ENCODE measurements at regions not wholly inside any gene's neighbourhood (a gene's known extent, or its start where the extent isn't known, plus 50 kb on each side); places are given as distances from the start of the nearest gene placed in this dataset.

DNA sequence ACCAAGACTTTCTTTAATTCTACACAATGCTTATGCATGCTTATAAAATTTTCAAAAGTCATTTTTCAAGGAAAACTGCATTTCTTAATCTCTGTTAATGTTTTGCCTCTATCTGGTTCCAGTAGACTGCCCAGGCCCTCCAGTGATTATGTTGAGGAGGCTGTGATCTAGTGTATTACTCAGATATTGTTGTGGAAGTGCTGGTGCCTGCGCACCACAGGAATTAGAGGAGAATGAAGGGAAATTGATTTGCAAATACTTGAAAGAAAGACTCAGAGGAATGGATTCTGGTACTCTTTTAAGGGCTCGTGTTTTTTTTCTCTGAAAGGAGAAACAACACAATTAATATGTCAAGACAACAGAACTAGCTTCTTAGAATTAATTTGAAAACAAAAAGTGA is 1015.1 kb downstream of the RPA4 start:
- TF ChIP-seq, protein P1, sequence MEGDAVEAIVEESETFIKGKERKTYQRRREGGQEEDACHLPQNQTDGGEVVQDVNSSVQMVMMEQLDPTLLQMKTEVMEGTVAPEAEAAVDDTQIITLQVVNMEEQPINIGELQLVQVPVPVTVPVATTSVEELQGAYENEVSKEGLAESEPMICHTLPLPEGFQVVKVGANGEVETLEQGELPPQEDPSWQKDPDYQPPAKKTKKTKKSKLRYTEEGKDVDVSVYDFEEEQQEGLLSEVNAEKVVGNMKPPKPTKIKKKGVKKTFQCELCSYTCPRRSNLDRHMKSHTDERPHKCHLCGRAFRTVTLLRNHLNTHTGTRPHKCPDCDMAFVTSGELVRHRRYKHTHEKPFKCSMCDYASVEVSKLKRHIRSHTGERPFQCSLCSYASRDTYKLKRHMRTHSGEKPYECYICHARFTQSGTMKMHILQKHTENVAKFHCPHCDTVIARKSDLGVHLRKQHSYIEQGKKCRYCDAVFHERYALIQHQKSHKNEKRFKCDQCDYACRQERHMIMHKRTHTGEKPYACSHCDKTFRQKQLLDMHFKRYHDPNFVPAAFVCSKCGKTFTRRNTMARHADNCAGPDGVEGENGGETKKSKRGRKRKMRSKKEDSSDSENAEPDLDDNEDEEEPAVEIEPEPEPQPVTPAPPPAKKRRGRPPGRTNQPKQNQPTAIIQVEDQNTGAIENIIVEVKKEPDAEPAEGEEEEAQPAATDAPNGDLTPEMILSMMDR (conservative IDR thresholded peaks at IDR 0.05 in 1 of 2, IDR thresholded peaks at IDR 0.05 in 1 of 2; ENCODE audit: low read depth in 1 of 2, low read length in 2 of 2): no peak
- TF ChIP-seq EZH2 (IDR thresholded peaks at IDR 0.05; ENCODE audit: low read length, missing control alignments): no peak
